GM18907 (cell line): ENCODE measurements at regions not wholly inside any gene's neighbourhood (a gene's known extent, or its start where the extent isn't known, plus 50 kb on each side); places are given as distances from the start of the nearest gene placed in this dataset.

Experiments
- ATAC-seq: cut with Tn5 transposase; IDR thresholded peaks from one replicate; pipeline ENCODE4 v1.9.1; 2021; ENCODE audit warnings: mild to moderate bottlenecking, moderate library complexity; ENCODE audit not compliant: unreplicated experiment

DNA sequence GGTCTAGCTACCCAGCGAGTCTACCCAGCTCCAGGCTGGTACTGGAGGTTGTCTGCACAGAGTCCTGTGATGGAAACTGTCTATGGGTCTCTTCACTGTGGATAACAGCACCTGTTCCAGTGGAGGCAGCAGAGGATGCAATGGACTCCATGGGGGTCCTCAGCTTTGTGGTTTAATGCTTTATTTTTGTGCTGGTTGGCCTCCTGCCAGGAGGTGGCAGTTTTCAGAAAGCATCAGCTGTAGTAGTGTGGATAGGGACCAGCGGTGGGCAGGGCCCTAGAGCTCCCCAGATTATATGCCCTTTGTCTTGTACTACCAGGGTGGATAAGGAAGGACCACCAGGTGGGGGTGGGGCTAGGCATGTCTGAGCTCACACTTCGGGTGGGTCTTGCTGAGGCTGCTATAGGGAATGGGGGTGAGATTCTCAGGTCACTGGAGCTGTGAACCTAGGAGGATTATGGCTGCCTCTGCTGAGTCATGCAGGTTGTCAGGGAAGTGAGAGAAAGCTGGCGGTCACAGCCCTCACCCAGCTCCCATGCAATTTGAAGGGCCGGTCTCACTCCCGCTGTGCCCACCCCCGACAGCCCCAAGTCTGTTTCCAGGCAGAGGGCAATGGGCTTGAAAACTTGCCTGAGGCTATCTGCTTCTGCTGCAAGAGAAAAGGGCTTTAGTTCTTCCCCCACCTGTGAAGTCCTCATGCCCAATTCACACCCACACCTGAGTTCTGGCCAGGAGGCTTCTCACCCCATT is 397.1 kb downstream of the TLE1 start:
- ATAC-seq: no peak

DNA sequence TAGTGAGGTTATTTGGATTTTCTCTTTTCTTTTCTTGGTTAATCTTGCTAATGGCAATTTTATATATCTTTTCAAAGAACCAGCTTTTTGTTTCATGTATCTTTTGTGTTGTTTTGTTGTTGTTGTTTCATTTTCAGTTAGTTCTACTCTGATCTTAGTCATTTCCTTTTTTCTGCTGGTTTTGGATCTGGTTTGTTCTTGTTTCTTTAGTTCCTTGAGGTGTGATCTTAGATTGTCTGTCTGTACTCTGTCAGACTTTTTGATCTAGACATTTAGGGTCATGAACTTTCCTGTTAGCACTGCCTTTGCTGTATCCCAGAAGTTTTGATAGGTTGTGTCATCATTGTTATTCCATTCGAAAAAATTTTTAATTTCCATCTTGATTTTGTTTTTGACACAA is 399.7 kb downstream of the TLE1 start:
- no peak for ATAC-seq

DNA sequence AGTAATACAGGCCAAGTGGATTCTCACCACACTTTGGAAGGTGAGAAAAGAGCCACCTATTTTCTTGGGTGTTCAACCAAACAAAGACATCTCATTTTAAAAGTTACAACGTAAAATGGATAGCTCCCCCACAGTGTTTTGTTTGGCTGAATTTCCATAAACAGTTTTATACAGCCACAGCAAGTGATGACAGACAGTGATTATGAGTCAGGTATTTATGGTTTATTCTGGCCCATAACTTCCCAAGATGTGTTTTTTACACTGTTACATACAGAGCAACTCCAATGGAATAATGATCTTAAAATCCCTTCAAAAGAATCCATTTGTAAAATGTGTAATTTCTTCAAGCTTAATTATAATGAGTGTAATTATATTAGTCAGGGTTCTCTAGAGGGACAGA is 421.3 kb downstream of the TLE1 start:
- no peak for ATAC-seq

DNA sequence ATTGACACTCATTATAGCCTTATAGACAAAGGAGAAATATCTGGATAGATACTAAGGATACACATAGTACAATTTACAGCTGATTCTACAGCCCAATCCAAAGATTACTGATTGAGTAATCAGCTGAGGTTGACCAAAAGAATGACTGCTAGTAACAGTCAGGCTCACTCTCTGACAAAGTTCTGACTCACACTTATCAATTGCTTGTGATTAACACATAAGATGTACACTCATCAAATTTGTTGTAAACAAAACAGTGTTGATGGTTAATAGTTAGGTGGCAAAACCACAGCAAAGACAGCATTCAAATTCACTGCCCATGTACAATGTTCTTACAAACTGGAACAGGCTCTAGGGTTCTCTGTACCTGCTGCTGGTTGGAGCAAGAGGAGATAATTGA is 422.7 kb downstream of the TLE1 start:
- ATAC-seq: no peak

DNA sequence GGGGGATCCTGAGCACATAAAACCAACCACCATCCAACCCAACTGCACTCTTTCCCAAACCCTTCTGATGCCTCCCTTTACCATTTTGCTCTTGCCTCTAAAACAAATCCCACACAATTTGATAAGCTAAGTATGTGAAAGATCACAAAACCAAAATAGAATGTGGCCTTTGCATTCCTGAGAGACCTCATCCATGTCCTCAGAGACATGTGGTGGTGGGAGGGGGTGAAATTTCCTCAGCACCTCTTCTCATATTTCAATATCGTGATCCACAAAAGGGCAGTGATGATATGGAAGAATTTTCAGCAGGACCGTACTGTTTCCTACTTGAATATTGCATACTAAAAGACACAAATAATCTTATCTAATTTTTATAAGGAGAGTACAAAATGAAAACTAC is 423.3 kb downstream of the TLE1 start:
- no peak for ATAC-seq

DNA sequence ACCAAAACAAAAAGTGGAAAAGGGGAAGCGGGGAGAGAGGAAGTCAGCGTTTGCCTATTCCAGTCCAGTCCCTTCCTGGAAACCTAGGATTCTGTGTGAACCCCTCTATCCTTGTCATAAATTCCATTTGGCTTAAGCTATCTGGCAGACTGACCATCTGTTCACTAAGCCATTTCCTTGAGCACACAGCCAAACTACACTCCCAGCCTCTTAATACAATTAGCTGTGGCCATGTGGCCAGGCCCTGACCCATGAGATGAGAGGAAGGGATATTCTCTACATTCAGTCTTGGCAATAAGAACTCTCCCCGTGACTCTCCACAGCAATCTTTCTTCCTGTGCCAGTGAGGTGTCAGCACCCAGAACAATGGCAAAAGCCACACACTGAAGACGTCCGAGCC is 424.8 kb downstream of the TLE1 start:
- no peak for ATAC-seq

DNA sequence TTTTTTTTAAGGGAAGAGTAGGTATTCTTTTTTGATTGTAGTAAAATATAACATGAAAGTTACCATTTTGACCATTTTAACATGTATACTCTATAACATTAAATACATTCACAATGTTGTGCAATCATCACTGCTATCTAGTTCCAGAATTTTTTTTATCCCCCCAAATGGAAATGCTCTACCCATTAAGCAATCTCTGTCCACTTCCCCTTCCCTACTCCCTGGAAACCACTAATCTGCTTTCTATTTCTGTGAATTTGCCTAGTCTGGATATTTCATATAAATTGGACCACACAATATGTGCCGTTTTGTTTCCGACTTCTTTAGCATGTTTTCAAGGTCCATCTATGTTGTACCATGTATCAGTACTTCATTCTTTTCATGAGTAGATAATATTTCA is 429.5 kb downstream of the TLE1 start:
- ATAC-seq: no peak

DNA sequence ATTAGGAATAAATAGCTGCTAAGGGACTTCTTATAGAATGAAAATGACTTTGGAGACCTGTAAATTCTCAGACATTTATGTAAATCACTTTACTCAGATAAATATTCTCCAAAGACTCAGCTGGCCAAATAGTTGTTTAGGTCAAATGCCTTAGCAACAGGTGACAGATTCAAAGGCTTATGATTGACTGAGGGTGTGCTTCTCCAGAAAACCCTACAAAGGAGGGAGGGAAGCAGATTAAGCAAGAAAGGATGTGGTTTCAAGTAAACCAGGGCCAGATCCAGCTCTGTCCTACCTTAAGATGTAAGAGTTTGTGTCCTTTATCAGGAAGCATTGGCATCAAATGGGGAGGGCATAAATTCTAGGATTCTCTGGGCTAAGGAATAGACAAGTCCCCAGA is 433.0 kb downstream of the TLE1 start:
- ATAC-seq: no peak

DNA sequence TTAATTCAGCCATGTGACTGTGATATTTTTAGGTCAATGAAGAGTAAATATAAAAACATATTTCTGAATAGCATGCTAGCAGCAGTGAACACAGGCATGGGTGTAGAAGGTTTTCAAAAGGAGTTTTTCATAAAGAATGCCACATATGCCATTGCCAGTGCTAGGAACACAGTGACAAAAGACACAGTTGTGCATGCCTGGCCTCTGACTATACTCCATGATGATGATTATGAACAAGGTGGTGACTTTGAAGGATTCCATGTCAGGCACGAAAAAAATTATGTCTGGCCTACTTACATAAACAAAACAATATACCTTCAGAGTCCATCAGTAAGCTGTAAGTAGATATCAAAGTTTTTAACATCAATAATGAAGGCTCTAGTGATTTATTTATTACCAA is 438.7 kb downstream of the TLE1 start:
- ATAC-seq: no peak

DNA sequence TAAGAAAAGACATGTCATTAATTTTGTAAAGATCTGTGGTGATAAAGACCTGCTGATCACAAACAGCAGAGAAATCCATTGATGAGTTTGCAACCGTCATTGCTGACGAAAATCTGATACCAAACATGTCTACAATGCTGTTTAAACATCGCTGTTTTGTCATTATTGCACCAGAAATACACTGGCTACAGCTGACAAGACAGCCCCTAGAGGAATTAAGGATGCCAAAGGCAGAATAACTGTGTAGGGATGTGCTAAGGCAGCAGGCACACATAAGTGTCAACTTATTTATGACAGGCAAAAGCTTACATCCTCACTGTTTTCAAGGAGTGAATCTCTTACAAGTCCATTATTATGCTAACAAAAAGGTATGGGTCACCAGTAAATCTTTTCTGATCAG is 439.3 kb downstream of the TLE1 start:
- ATAC-seq: no peak

DNA sequence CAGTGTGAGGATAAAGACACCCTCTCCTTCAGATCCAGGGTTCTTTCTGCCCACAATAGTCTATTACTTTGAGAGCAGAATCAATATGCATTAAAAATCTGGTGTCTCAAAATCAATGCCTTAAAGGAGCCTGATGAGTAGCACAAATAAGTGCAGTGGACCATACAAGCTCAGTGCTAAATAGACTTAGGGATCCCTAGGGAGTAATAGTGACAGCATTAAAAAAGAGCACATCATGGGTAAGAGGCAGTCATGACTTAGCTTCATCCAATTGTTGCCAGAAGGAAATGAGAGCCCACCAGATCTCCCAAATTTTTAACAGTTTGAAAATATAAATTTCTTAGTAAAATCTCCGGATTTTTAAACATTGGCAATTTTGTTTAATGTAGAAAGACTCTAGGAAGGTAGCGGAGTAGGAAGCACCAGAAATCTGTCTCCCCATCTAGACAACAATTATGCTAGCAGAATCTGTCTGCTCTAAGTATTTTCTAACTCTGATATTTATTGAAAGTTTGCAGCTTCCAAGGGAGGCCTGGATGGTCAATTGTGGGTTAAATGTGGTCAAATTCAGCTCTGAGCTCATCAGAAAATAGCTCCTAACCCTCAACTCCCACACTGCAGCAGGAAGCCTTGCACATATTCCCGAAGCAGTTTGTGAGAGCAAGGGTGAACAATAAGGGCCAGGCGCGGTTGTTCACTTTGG is 443.9 kb downstream of the TLE1 start:
- no peak for ATAC-seq

DNA sequence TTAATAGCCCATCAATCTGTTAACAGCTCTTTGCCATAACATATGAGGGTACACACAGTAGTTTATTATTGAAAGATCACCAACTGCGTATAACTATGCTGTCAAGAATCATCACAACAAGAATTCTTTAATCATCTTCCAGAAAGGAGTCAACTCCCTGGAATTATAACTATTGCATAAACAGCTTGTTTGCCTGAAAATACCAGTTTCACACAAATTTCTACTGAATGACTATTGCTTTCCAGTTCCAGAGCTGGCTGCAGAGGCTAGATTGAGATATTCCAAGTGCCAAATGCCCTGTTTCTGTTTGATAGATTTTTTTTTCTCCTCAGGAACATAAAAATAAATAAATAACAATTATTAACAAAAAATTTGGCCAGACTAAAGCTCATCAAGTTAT is 444.7 kb downstream of the TLE1 start:
- no peak for ATAC-seq

DNA sequence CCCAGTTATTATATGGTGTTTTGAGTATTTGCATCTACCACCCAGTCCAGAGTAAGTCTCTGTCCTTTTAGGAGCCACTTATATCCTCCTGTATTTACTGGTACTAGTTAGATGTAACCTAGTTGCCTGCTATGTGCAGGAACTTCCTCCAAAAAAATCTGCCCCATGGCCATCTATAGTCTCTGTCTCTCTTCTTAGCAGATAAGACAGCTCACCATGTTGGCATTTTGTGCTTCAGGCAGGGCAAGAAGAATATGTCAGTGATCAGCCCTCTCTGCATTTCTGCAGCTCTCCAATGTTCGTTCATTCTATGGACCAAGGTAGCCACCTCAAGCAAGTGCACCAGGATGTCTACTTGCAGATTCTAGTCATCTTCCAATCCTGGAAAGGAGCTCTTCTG is 446.5 kb downstream of the TLE1 start:
- ATAC-seq: no peak

DNA sequence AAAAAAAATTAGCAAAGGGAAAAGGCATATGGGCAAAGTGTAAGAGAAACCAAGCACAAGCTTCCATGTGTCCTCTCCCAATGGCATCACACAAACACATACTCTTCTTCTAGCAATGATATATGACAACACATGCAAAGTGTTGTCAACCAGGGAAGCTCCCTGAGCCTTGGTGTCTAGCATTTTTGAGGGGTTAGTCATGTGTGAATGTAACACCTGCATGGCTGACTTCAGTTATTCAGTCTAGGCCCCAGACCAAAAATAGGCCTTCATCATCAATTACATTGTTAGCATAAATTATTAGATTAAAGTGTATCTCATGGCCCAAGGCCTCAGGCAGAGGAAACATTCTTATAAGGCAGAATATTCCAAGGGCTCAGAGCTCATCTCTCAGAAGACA is 450.0 kb downstream of the TLE1 start:
- no peak for ATAC-seq

DNA sequence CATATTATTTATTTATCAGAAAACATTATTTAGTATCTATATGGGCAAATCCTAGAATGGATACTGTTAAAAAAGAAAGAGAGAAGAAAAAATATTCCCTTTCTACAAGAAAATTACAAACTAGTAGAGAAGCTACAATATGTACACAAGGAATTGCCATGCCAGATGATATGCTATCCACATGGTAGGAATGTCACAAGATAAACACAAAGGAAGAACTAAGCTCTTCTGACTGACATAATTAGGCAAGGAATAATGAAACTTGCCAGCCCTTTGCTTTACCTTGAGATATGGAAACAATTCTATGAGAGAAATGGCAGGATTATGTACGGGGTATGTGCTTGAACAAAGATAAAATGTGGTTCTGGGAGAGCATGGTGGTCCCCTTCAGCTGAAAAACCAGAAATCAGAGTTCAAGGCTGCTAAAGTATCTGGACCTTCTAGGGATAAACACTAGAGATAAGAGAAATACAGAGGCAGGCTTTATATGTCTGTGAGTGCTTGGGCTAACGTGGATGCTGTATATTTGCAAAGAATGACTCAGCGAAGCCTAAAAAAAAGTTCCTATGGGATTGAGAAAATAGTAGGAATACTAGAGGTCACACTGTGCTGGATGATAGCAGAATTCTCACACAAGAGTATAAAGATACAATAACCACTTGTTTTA is 451.6 kb downstream of the TLE1 start:
- ATAC-seq: no peak

DNA sequence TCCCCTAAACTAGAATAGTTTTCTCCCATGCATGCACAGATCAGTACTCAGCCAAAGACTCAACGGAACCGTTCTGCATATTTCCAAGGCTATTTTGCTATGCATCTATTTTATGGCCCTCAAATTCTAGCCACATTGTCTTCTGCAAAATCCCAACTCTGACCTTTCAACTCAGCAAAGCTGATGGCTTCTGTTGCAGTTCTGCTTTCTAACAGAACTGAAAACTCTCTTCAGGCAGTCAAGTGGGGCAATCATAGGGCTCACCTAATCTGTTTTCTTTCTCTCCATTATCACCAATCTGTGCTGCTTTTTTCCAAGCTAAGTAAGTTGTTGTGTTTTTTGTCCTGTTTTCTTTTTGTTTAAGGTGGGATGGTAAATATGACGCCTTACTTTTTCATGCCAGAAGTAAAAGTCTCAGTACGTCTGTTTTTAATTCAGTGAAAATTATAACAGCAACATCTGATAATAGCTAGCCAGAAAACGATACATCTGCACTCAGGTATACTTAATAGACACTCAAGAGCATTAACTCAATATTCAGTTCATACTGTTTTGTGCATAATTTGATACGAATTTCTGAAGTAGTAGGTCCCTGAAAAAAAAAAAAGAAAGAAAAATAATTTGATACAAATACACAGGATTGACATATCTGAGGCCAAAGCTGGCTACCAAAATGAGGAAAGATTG is 454.3 kb downstream of the TLE1 start:
- ATAC-seq: no peak

DNA sequence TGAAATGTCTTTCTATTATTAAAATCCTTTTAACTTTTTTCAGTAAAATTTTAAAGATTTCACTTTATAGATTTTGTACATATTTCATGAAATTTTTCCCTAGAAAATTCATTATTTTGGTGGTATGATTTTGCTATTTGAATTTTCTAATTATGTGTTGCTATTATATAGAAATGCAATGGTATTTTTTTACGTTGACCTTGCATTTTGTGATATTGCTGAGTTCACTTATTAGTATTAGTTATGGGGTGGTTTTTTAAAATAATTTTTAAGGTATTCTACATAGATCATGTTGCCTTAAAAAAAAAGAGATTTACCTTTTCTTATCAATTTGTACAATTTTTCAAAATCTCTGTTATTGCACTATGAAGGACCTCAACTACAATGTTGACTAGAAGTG is 458.3 kb downstream of the TLE1 start:
- no peak for ATAC-seq

DNA sequence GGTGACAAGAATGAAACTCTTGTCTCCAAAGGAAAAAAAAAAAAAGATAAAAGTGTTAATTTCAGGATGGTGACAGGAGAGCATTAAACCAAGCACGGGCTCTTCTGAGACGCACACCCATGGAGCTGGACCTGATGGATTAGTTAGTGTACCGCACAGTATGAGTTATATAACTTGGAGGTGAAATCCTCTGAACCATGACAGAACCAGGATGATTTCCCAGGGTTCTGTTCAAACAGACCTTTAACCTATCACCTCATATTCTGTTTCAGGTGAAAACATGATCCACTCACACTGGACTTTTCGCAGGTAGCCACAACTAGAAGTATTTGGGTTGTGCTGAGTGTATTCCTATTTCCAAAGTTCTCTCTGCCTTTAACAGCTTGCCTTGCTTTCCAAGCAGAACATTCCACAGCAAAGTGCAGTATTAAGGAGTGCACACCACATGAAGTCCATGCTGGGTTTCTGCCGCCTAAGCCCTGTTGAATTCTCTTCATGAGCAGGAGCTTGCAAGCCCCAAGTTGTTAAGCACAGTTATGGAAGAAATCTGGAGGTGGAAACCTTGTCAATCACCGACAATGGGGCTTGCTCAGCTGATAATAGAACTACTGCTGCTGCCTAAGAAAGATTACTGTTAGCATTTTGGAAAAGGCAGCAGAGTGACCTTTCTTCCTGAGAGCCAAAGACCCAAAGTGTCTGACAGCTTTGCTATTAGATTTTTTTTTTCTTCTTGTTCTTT is 461.7 kb downstream of the TLE1 start:
- ATAC-seq: no peak

DNA sequence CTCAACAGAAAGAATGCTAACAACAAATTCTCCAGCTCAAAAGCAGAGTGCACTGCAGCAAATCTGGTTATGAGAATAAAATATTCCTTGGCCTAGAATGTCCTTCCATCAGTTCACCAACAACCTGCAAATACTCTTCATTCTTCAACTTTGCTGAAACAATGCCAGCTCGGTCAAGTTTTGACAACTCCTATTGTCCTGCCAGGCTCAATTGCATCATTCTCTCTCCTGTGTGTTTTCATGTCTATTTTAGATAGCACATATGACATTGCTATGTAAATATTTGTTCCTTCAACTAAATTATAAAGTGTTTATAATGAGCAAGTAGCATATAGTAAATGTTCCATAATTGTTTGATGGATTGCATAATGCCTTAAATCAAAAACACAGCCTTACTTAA is 463.8 kb downstream of the TLE1 start:
- no peak for ATAC-seq

DNA sequence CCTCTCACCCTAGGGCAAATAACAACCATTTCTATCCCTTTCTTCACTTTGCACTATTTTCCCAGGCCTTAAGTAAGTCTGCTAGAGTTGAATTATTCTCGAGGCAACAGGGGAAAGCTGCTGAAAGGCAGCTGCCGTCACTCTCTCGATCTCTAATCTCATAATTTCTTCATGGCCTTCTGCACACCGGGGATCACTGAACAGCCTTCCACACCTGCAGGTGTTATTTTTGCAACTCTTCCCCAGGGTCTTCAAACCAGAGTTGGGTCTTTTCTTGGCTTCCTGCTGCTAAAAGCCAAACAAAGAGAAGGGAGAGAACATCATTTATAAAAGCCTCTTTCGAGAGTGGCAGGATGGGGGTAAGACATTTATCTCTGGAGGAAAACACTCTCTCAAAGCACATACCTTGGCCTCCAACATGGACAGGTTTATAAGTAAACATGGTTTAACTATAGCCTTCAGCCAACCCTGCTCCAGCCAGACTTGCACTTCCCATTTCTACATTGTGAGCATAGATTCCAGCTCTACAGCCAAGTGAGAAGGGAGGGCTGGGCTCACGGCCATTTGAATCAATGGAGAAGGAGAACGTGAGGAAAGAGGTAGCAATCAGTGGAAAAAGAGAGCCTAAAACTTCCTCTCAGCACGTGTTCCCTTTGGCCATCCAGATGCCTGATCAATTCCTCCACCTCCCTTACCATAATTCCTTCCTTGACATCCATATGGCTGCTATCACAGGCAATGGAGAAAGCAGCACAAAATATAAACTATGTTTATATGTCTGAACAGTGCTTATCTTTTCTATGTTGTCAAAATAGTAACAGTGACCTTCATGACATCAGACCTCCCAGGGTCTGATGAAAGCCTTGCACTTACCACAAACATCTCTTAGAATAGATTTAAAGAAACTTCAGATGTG is 464.9 kb downstream of the TLE1 start:
- ATAC-seq: no peak
